T-cell (primary cell): ENCODE measurements at regions not wholly inside any gene's neighbourhood (a gene's known extent, or its start where the extent isn't known, plus 50 kb on each side); places are given as distances from the start of the nearest gene placed in this dataset.
"Not testable (repeated sequence)": the region's sequence is repeated elsewhere in the genome, so short reads cannot be mapped to it uniquely, and the experiment has no call there.

Experiments used
- ATAC-seq, 4 experiments: fragments of 200-7000 bp in 3 of 4; fragments of 150-1000 bp in 1 of 4; cut with Tn5 transposase; replicated peaks in 1 of 4; 1 replicate in 3 of 4; 2 replicates in 1 of 4; pipeline ENCODE4 v1.10.0; 2021; ENCODE audit warnings: moderate library complexity in 3 of 4, mild to moderate bottlenecking in 2 of 4, moderate number of reproducible peaks in 1 of 4
- CTCF ChIA-PET, 2 donors: fragments of 300-600 bp; sonication (Branson Sonifier 250); formaldehyde crosslinking; loops; one replicate each; lab custom pipeline; 2022; ENCODE audit warnings: antibody characterized with exemption in 2 of 2; lab: Charles Lee
- POLR2A ChIA-PET, 2 donors: fragments of 300-600 bp; sonication (Branson Sonifier 250); formaldehyde crosslinking; loops; one replicate each; lab custom pipeline; 2022; ENCODE audit warnings: antibody characterized with exemption in 2 of 2; lab: Charles Lee
- DNase-seq, 35 experiments: peaks; one replicate each; pipeline versions ENCODE4 v3.0.0 to v3.0.0-alpha.2; 2013 to 2023
- H3K27ac ChIP-seq: one replicate; pipeline ENCODE4 v1.5.1; 2013; ENCODE audit warnings: low read length
- H3K27me3 ChIP-seq, 2 experiments: replicated peaks in 1 of 2; 1 replicate in 1 of 2; 2 replicates in 1 of 2; pipeline versions ENCODE4 v1.6.1 to v1.7.0; 2013; ENCODE audit warnings: low read length in 1 of 2, mixed read lengths in 1 of 2; ENCODE audit not compliant: control insufficient read depth in 2 of 2, insufficient read depth in 2 of 2; ENCODE audit errors: extremely low read depth in 1 of 2
- H3K36me3 ChIP-seq, 2 donors: 1 replicate in 1 of 2; 2 replicates in 1 of 2; pipeline versions ENCODE4 v1.6.1 to v1.7.0; 2013; ENCODE audit warnings: low read length in 1 of 2; ENCODE audit not compliant: control insufficient read depth in 2 of 2, insufficient read depth in 1 of 2; ENCODE audit errors: extremely low read depth in 1 of 2
- H3K4me1 ChIP-seq, 2 experiments: 1 replicate in 1 of 2; 2 replicates in 1 of 2; pipeline versions ENCODE4 v1.6.1 to v1.7.0; 2013; ENCODE audit warnings: low read length in 2 of 2, mixed read lengths in 1 of 2; ENCODE audit not compliant: insufficient read depth in 2 of 2, control insufficient read depth in 1 of 2; ENCODE audit errors: extremely low read depth in 1 of 2
- H3K4me3 ChIP-seq, 2 donors: 1 replicate in 1 of 2; 2 replicates in 1 of 2; pipeline versions ENCODE4 v1.5.1 to v1.7.0; 2013; ENCODE audit warnings: mild to moderate bottlenecking in 2 of 2, low read length in 1 of 2, moderate library complexity in 1 of 2; ENCODE audit not compliant: control insufficient read depth in 1 of 2; ENCODE audit errors: extremely low read depth in 1 of 2
- H3K9me3 ChIP-seq: 2 replicates; pipeline ENCODE4 v1.7.0; 2013
- H3K27ac Mint-ChIP-seq, 2 donors: one replicate each; pipeline ENCODE4 v1.8.0; 2020 to 2021; ENCODE audit warnings: mild to moderate bottlenecking in 2 of 2, mixed read lengths in 2 of 2
- H3K27me3 Mint-ChIP-seq, 2 donors: one replicate each; pipeline ENCODE4 v1.8.0; 2021 to 2022; ENCODE audit warnings: mixed read lengths in 2 of 2
- H3K36me3 Mint-ChIP-seq: one replicate; pipeline ENCODE4 v1.8.0; 2021; ENCODE audit warnings: mixed read lengths
- H3K4me1 Mint-ChIP-seq, 3 donors: one replicate each; pipeline ENCODE4 v1.8.0; 2020 to 2022; ENCODE audit warnings: mixed read lengths in 3 of 3, mild to moderate bottlenecking in 1 of 3
- H3K4me3 Mint-ChIP-seq, 3 donors: one replicate each; pipeline ENCODE4 v1.8.0; 2020 to 2022; ENCODE audit warnings: mild to moderate bottlenecking in 3 of 3, mixed read lengths in 3 of 3, moderate library complexity in 3 of 3
- H3K9me3 Mint-ChIP-seq, 3 donors: one replicate each; pipeline ENCODE4 v1.8.0; 2020 to 2022; ENCODE audit warnings: mixed read lengths in 3 of 3
- WGBS: methylation state at CpG from one replicate; pipeline ENCODE4 v1.1.5; 2013; ENCODE audit warnings: missing lambda C conversion rate; ENCODE audit not compliant: insufficient coverage; 5-methylcytosine and 5-hydroxymethylcytosine counted together

- DNase-seq (peak in 12 of 35 experiments; percentile 20 to 44 (median 35)), ATAC-seq (peak; percentile 64 to 79 (median 72))
- H3K36me3 ChIP-seq, H3K27me3 ChIP-seq, POLR2A ChIA-PET, H3K27me3 Mint-ChIP-seq, H3K9me3 Mint-ChIP-seq, H3K4me3 Mint-ChIP-seq, H3K36me3 Mint-ChIP-seq, H3K4me3 ChIP-seq, H3K9me3 ChIP-seq, H3K27ac ChIP-seq: not testable (repeated sequence)
- CTCF ChIA-PET = interaction anchor here (0.6 to 1.9 kb wide), 4 partner anchors 25 to 403 kb away, joined by 3 to 8 read pairs (median 4); no protein-coding TSS in a partner anchor
- H3K4me1 Mint-ChIP-seq = peaks cover 32 to 39% (median 32%) of the 10 kb centered on the region in 3 donors
- H3K4me1 ChIP-seq = peaks cover 18% of the 10 kb centered on the region in 2 experiments
- WGBS = 91% methylated on average over 1 of the region's 17 CpGs
- peak overlapping the region; percentile 19 to 44 for H3K27ac Mint-ChIP-seq
Observed at GRCh38 chr14:106234525-106235254, 708.3 kb downstream of the TMEM121 start.

DNA sequence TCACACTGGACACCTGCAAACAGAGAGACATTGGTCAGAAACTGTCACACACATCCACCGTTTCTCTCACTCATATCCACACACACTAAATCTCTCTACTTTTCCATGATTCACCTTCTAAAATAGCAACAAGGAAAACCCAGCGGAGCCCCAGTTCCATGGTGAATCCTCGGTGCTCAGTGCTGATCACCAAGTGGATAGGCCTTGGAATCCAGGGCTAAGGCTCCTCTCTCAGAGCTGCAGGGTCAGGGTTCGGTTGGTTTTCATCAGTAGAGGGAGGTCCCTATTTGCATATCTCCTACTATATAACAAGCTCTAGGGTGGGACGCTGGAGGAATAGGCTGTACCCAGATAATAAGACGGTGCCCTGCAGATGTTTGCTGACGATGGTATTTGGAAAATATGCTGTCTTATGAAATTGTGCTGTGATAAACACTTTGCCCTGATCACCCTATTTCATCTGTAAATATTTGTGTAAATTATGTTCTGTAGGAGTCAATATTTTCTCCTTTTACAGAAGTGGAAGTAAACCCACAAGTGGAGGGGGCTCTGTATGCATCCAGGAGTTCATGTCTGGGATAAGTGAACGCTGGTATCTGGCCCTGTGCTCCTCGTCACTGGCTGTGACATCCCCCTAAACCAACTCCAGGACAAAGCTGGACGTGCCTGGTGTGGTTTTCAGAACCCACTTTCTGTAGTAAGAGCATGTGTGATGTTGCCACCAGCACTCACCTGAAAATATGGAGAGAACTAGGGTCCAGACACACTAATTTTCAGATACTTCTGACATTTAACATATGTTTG, 709.2 kb downstream of the TMEM121 start:
- Histone ChIP-seq H3K36me3 (no peaks in the 10 kb centered on the region), H3K27ac (no peak overlapping the region), H3K4me3 (no peak overlapping the region), H3K27me3 (peaks cover 0 to 7% of the 10 kb centered on the region in 2 experiments), H3K4me1 (peaks cover 12 to 14% of the 10 kb centered on the region in 2 experiments), H3K9me3 (no peaks in the 10 kb centered on the region)
- POLR2A ChIA-PET = no interaction called here
- peaks cover 24 to 33% (median 25%) of the 10 kb centered on the region in 3 donors for H3K4me1 Mint-ChIP-seq
- CTCF ChIA-PET = interaction anchor here (0.6 to 1.9 kb wide), 3 partner anchors 26 to 403 kb away, joined by 3 to 8 read pairs (median 5); no protein-coding TSS in a partner anchor
- DNase-seq (no peak), ATAC-seq (no peak)
- no peaks in the 10 kb centered on the region for H3K9me3 Mint-ChIP-seq
- H3K27ac Mint-ChIP-seq = peak overlapping the region in 1 of 2 donors; percentile 34
- H3K27me3 Mint-ChIP-seq = peaks cover 8 to 11% of the 10 kb centered on the region in 2 donors
- H3K4me3 Mint-ChIP-seq = peak overlapping the region in 1 of 3 donors; percentile 19
- no peaks in the 10 kb centered on the region for H3K36me3 Mint-ChIP-seq
- WGBS = 90% methylated on average over 2 of the region's 10 CpGs

DNA sequence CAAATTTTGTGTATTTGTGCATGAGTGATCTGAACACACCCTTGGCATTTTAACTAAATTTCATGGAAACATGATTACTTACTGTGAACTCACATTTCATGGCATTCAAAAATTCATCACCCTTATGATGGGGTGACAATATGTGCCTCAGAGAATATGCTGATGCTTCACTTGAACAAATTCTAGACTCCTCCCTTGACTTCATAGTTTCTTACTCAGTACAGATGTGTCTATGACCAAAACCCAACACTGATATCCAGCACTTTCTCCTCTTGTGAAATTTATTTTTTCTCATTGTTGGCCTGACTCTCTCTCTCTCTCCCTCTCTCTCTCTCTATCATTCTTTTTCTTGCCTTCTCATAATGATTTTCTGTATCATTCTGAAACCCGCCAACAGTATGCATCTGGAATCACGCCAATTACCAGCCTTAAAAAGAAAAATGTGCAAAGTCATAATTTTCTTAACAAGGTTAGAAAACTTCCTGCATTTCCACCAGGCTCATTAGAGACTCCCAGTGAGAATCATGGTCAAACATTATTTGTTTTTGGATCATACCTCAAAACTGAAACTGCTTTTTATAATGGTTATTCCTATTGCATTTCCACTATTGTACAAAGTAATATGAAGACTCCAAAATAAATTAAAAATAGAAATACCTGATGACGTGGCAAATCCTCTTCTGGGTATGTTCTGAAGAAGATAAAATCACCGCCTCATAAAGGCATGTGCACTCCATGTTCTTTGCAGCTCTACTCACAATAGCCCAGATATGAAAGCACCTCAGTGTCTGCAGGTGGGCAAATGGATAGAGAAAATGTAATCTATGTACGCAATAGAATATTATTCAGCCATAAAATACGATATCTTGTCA, 722.2 kb downstream of the TMEM121 start:
- H3K4me1 Mint-ChIP-seq = peaks cover 3 to 8% (median 4%) of the 10 kb centered on the region in 3 donors
- DNase-seq = no peak
- 60% methylated on average over 1 of the region's 6 CpGs for WGBS
- ATAC-seq = no peak
- H3K4me3 ChIP-seq = no peak overlapping the region
- H3K4me1 ChIP-seq = no peaks in the 10 kb centered on the region
- no peaks in the 10 kb centered on the region for H3K36me3 ChIP-seq
- peaks cover 31 to 42% of the 10 kb centered on the region in 2 donors for H3K27me3 Mint-ChIP-seq
- no peak overlapping the region for H3K4me3 Mint-ChIP-seq
- POLR2A ChIA-PET = no interaction called here
- peaks cover 0 to 7% of the 10 kb centered on the region in 2 experiments for H3K27me3 ChIP-seq
- CTCF ChIA-PET = interaction anchor here in 1 of 2 donors (1.1 to 1.9 kb wide), 2 partner anchors 10 to 19 kb away, joined by 4 to 5 read pairs; no protein-coding TSS in a partner anchor
- no peak overlapping the region for H3K27ac ChIP-seq
- no peaks in the 10 kb centered on the region for H3K9me3 Mint-ChIP-seq
- no peak overlapping the region for H3K27ac Mint-ChIP-seq
- H3K36me3 Mint-ChIP-seq = no peaks in the 10 kb centered on the region
- no peaks in the 10 kb centered on the region for H3K9me3 ChIP-seq

- POLR2A ChIA-PET, H3K9me3 Mint-ChIP-seq, H3K4me1 Mint-ChIP-seq, CTCF ChIA-PET, H3K27ac Mint-ChIP-seq, H3K9me3 ChIP-seq, H3K36me3 ChIP-seq, ATAC-seq, H3K4me3 ChIP-seq, H3K4me3 Mint-ChIP-seq, H3K36me3 Mint-ChIP-seq, H3K27ac ChIP-seq, H3K4me1 ChIP-seq, DNase-seq: not testable (repeated sequence)
- peaks cover 18 to 30% of the 10 kb centered on the region in 2 donors for H3K27me3 Mint-ChIP-seq
- 60% methylated on average over 1 of the region's 5 CpGs for WGBS
- peaks cover 0 to 23% of the 10 kb centered on the region in 2 experiments for H3K27me3 ChIP-seq
Observed at GRCh38 chr14:106253995-106254394, 727.6 kb downstream of the TMEM121 start.

GRCh38 chr14:106257569-106257994, 731.2 kb downstream of the TMEM121 start:
- H3K4me3 Mint-ChIP-seq, H3K4me1 Mint-ChIP-seq, H3K36me3 Mint-ChIP-seq, POLR2A ChIA-PET, H3K36me3 ChIP-seq, H3K9me3 Mint-ChIP-seq, H3K9me3 ChIP-seq, H3K4me3 ChIP-seq, H3K27ac Mint-ChIP-seq, H3K27ac ChIP-seq, H3K4me1 ChIP-seq: not testable (repeated sequence)
- H3K27me3 Mint-ChIP-seq = peaks cover 7 to 34% of the 10 kb centered on the region in 2 donors
- H3K27me3 ChIP-seq = peaks cover 0 to 15% of the 10 kb centered on the region in 2 experiments
- DNase-seq (peak; percentile 4 to 79 (median 58)), ATAC-seq (peak in 3 of 4 experiments; percentile 43 to 52 (median 44))
- CTCF ChIA-PET = interaction anchor here (0.9 to 2.3 kb wide), 6 partner anchors 10 to 62 kb away, joined by 3 to 12 read pairs (median 4); no protein-coding TSS in a partner anchor
- 0% methylated on average over 2 of the region's 16 CpGs for WGBS
